Lung (tissue), 11 donors: ENCODE measurements at regions not wholly inside any gene's neighbourhood (a gene's known extent, or its start where the extent isn't known, plus 50 kb on each side); places are given as distances from the start of the nearest gene placed in this dataset.

ENCODE experiments used
- ATAC-seq: fragments of 200-7000 bp; cut with Tn5 transposase; one replicate; pipeline ENCODE4 v1.9.1; 2020; ENCODE audit warnings: moderate number of reproducible peaks; ENCODE audit not compliant: insufficient read depth, low FRiP score
- DNase-seq, 3 donors: peaks; one replicate each; pipeline ENCODE4 v3.0.0-alpha.2; 2013 to 2017
- H3K27ac ChIP-seq, 2 donors: one replicate each; pipeline ENCODE4 v1.5.1; 2013; ENCODE audit warnings: mild to moderate bottlenecking in 2 of 2, moderate library complexity in 2 of 2, control low read depth in 1 of 2, inconsistent platforms in 1 of 2, low read depth in 1 of 2, low read length in 1 of 2
- H3K27me3 ChIP-seq, 3 donors: one replicate each; pipeline ENCODE4 v1.5.1; 2013; ENCODE audit warnings: low read length in 2 of 3; ENCODE audit not compliant: control insufficient read depth in 3 of 3, insufficient read depth in 3 of 3
- H3K36me3 ChIP-seq, 4 donors: one replicate each; pipeline ENCODE4 v1.5.1; 2013; ENCODE audit warnings: low read length in 4 of 4, mild to moderate bottlenecking in 1 of 4, moderate library complexity in 1 of 4; ENCODE audit not compliant: control insufficient read depth in 4 of 4, insufficient read depth in 4 of 4
- H3K4me1 ChIP-seq, 5 donors: one replicate each; pipeline ENCODE4 v1.5.1; 2013; ENCODE audit warnings: low read length in 5 of 5, mild to moderate bottlenecking in 2 of 5, moderate library complexity in 1 of 5; ENCODE audit not compliant: control insufficient read depth in 5 of 5, insufficient read depth in 5 of 5
- H3K4me3 ChIP-seq: one replicate; pipeline ENCODE4 v1.5.1; 2013; ENCODE audit warnings: mild to moderate bottlenecking, control low read depth, moderate library complexity
- H3K9ac ChIP-seq, 2 donors: one replicate each; pipeline ENCODE4 v1.5.1; 2013; ENCODE audit warnings: low read length in 2 of 2, control low read depth in 1 of 2; ENCODE audit not compliant: insufficient read depth in 1 of 2
- H3K9me3 ChIP-seq, 4 donors: one replicate each; pipeline ENCODE4 v1.5.1; 2013; ENCODE audit warnings: low read length in 3 of 4, mild to moderate bottlenecking in 1 of 4, moderate library complexity in 1 of 4; ENCODE audit not compliant: control insufficient read depth in 4 of 4, insufficient read depth in 3 of 4
- CTCF ChIP-seq: IDR thresholded peaks from 2 replicates; pipeline ENCODE4 v1.5.1; 2012; ENCODE audit warnings: mild to moderate bottlenecking; ENCODE audit errors: control extremely low read depth, extremely low read depth
- WGBS, 2 donors: extraction: QIAGEN DNeasy Blood & Tissue Kit; methylation state at CpG; one replicate each; pipeline ENCODE4 v1.1.7; 2013; 5-methylcytosine and 5-hydroxymethylcytosine counted together
- donor health status: control.
- donor health status: control.
- donor health status: Bipolar disorder and iron deficiency.
- donor health status: healthy.
- donor health status: DM: yes; HTN: yes; CAD: no.

GRCh38 chr22:48333323-48333763 lies 1494.3 kb downstream of the BRD1 start:
- 88 to 91% methylated on average over 20 of the region's 20 CpGs for WGBS, 2 donors
- no peak overlapping the region for H3K9ac ChIP-seq
- no peak overlapping the region for H3K27ac ChIP-seq
- H3K4me1 ChIP-seq, result no peaks in the 10 kb centered on the region
- DNase-seq, result no peak
- no peak overlapping the region for H3K4me3 ChIP-seq
- H3K27me3 ChIP-seq, result peaks cover 0 to 4% (median 3%) of the 10 kb centered on the region in 3 donors
- H3K9me3 ChIP-seq, result peaks cover 0 to 11% (median 5%) of the 10 kb centered on the region in 4 donors
- no peak for ATAC-seq
- TF ChIP-seq CTCF, result no peak
- H3K36me3 ChIP-seq, result no peaks in the 10 kb centered on the region

GRCh38 chr22:48332438-48333322 lies 1495.0 kb downstream of the BRD1 start:
- ATAC-seq, result no peak
- no peaks in the 10 kb centered on the region for H3K4me1 ChIP-seq
- 87 to 91% methylated on average over 31 to 32 of the region's 32 CpGs for WGBS, 2 donors

GRCh38 chr22:48331691-48332220 lies 1495.9 kb downstream of the BRD1 start:
- WGBS, 2 donors, result 79 to 85% methylated on average over 12 of the region's 12 CpGs
- no peak overlapping the region for H3K4me3 ChIP-seq
- peaks cover 0 to 2% (median 0%) of the 10 kb centered on the region in 3 donors for H3K27me3 ChIP-seq
- DNase-seq, result no peak
- H3K9ac ChIP-seq, result no peak overlapping the region
- H3K4me1 ChIP-seq, result no peaks in the 10 kb centered on the region
- no peak for ATAC-seq
- H3K27ac ChIP-seq, result no peak overlapping the region
- no peak for TF ChIP-seq CTCF
- H3K9me3 ChIP-seq, result peaks cover 0 to 11% (median 5%) of the 10 kb centered on the region in 4 donors
- no peaks in the 10 kb centered on the region for H3K36me3 ChIP-seq

More at GRCh38 chr22:48332438-48333322, 1495.0 kb downstream of the BRD1 start:
- peaks cover 0 to 2% (median 0%) of the 10 kb centered on the region in 3 donors for H3K27me3 ChIP-seq
- H3K9ac ChIP-seq, result no peak overlapping the region
- TF ChIP-seq CTCF, result no peak
- H3K27ac ChIP-seq, result no peak overlapping the region
- no peak for DNase-seq
- peaks cover 0 to 11% (median 5%) of the 10 kb centered on the region in 4 donors for H3K9me3 ChIP-seq
- H3K36me3 ChIP-seq, result no peaks in the 10 kb centered on the region
- H3K4me3 ChIP-seq, result no peak overlapping the region
